Cardiac muscle cell (in vitro differentiated cells and primary cell): ENCODE measurements at regions not wholly inside any gene's neighbourhood (a gene's known extent, or its start where the extent isn't known, plus 50 kb on each side); places are given as distances from the start of the nearest gene placed in this dataset.
A peak's percentile ranks its signal among the peaks of the same experiment; 100 is the strongest.

ENCODE experiments used
- DNase-seq, 2 donors: peaks; one replicate each; pipeline versions ENCODE4 v3.0.0 to v3.0.0-alpha.2; 2010 to 2017; ENCODE audit warnings: low read depth in 1 of 2, low spot score in 1 of 2
- H3K27ac ChIP-seq: fragments of 200-600 bp; sonication (generic); 2 replicates; pipeline ENCODE4 v1.5.1; 2016
- H3K27me3 ChIP-seq: fragments of 200-600 bp; sonication (generic); 2 replicates; pipeline ENCODE4 v1.6.0; 2016; ENCODE audit warnings: control low read depth
- H3K36me3 ChIP-seq: fragments of 200-600 bp; sonication (generic); 2 replicates; pipeline ENCODE4 v1.5.1; 2016; ENCODE audit warnings: control low read depth
- H3K4me1 ChIP-seq: fragments of 200-600 bp; sonication (generic); 2 replicates; pipeline ENCODE4 v1.8.1; 2017; ENCODE audit warnings: low read depth, mild to moderate bottlenecking, mixed run types
- H3K4me3 ChIP-seq: fragments of 200-600 bp; sonication (generic); 2 replicates; pipeline ENCODE4 v1.5.1; 2016; ENCODE audit warnings: mild to moderate bottlenecking
- H3K9me3 ChIP-seq: fragments of 200-600 bp; sonication (generic); 2 replicates; pipeline ENCODE4 v1.5.1; 2017; ENCODE audit warnings: low read depth, mild to moderate bottlenecking, control low read depth
- TF ChIP-seq, protein P1 (sequence below): IDR thresholded peaks from 2 replicates; pipeline ENCODE4 v1.5.1; 2012; ENCODE audit warnings: low read depth, mild to moderate bottlenecking, low read length

DNA sequence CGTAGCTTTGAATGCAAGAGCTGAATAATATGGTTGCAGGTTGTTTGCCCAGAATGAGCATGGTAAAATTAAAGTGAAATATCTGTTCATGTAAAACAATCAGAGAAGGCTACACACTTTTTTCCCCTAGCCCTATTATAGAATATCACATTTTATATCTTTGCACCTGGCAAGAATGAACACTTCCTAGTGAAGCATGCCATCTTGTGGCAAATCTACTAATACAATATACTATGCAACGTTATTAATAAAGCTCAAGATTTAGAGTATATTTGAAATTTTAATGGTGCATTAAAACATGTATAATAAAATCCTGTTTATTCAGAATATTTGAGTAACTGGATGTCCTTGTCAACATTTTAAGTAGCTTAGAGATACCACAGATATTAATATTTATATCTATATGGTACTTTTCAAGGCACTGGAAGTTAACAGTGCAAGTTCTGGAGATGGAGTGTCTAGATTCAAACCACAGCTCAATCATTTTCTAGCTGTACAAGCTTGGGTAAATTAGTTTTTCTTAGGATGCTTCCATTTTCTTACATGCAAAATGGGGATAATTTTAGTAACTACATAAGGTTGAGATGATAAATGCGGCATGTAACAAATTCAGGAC is 643.1 kb upstream of the SEMA3D start:
- H3K4me3 ChIP-seq, result no peak overlapping the region
- H3K27ac ChIP-seq, result no peak overlapping the region
- TF ChIP-seq, protein P1, sequence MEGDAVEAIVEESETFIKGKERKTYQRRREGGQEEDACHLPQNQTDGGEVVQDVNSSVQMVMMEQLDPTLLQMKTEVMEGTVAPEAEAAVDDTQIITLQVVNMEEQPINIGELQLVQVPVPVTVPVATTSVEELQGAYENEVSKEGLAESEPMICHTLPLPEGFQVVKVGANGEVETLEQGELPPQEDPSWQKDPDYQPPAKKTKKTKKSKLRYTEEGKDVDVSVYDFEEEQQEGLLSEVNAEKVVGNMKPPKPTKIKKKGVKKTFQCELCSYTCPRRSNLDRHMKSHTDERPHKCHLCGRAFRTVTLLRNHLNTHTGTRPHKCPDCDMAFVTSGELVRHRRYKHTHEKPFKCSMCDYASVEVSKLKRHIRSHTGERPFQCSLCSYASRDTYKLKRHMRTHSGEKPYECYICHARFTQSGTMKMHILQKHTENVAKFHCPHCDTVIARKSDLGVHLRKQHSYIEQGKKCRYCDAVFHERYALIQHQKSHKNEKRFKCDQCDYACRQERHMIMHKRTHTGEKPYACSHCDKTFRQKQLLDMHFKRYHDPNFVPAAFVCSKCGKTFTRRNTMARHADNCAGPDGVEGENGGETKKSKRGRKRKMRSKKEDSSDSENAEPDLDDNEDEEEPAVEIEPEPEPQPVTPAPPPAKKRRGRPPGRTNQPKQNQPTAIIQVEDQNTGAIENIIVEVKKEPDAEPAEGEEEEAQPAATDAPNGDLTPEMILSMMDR, result peak; percentile 32
- H3K36me3 ChIP-seq, result no peaks in the 10 kb centered on the region
- peak; percentile 9 to 43 for DNase-seq
- no peaks in the 10 kb centered on the region for H3K27me3 ChIP-seq
- H3K4me1 ChIP-seq, result peaks cover 7% of the 10 kb centered on the region
- no peaks in the 10 kb centered on the region for H3K9me3 ChIP-seq

DNA sequence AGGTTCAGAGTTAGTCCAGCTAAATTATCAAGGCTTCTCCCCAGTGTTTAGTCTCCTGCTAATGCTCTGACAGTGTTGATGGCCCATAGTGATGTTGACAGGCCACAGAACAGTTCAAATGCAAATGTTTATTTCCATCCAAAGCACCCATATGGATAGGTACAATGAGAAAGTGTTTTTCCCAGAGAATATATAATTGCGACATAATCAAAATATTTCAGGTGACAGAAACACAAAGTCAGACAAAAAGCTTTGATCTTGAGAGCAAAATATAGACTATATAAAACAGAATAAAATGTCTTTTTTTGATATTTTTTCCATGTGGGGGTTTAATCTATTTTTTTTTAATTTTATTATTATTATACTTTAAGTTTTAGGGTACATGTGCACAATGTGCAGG is 642.3 kb upstream of the SEMA3D start:
- Histone ChIP-seq H3K9me3 (no peaks in the 10 kb centered on the region), H3K27ac (peak overlapping the region; percentile 58), H3K27me3 (no peaks in the 10 kb centered on the region), H3K4me3 (no peak overlapping the region), H3K4me1 (peaks cover 7% of the 10 kb centered on the region), H3K36me3 (no peaks in the 10 kb centered on the region)
- TF ChIP-seq, protein P1, result no peak
- peak in 1 of 2 donors; percentile 7 for DNase-seq

DNA sequence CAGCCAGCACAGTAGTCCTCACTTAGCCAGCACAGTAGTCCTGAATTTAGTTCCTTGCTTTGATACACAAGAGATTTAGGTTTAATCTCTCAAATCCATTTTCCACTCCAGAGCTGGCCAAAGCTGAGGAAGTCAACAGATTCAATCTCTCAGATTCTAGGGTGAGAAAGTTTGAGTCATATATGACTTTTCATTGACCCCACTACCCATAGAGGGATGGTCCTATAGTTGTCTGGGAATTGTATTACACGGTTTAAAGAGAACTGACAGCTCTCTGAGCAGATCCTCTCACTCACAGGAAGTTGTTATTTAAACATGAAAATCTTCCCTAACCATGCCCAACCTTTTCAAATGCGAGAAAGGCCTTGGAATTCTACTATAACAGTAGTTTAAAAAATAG is 641.8 kb upstream of the SEMA3D start:
- peak overlapping the region; percentile 58 for H3K27ac ChIP-seq
- TF ChIP-seq, protein P1, result no peak
- H3K9me3 ChIP-seq, result no peaks in the 10 kb centered on the region
- H3K4me1 ChIP-seq, result peaks cover 7% of the 10 kb centered on the region
- no peaks in the 10 kb centered on the region for H3K36me3 ChIP-seq
- H3K27me3 ChIP-seq, result no peaks in the 10 kb centered on the region
- H3K4me3 ChIP-seq, result no peak overlapping the region
- no peak for DNase-seq

DNA sequence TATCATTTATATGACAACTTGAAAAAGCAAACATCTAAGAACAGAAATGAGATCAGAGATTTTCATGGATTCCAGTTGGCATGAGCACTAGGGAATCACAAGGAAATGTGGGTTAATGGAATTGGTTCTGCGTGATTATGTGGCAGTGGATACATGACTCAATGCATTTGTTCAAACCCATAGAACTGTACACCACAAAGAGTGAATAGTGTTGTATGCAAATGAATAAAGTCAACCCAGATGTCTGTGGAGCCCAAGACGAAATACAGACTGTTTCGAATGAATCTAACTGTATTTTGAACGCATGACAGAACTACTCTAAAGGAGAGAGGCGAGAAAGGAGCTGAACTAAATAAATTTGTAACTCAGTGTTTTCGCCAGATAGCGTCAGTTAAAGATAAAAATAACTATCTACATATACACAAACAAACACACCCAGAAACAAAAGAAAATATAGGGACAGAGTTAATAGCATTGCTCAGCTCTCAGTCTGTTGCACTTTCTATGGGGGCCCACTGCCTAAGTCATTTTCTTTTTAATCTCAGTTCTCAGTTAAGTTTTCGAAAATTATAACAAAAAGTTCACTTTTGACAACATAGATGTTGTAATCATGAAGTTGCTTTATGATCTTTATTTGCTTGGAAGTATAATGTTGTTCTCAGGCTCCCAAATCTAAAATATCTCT is 636.7 kb upstream of the SEMA3D start:
- Histone ChIP-seq H3K27ac (no peak overlapping the region), H3K27me3 (no peaks in the 10 kb centered on the region), H3K9me3 (no peaks in the 10 kb centered on the region), H3K36me3 (no peaks in the 10 kb centered on the region), H3K4me1 (peaks cover 4% of the 10 kb centered on the region), H3K4me3 (no peak overlapping the region)
- TF ChIP-seq, protein P1, result no peak
- no peak for DNase-seq

DNA sequence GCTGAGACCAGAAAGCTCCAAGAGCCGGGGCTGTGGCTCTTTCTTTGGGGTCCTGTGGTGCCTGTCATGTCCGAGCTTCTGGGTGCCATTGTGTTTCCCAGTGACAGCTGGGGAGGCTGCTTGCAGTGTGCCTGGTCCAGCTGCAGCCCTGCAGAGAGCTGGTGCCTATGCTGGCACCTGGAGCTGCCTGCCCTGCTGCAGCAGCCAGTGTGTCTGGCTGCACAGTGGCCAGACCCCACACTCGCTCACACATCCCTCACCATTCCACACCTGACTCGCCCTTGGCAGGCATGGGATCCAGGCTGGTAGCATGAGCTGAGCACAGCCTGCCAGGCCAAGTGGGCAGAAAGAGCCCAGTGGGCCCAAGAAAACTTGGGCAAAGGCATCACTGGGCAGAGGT is 635.1 kb upstream of the SEMA3D start:
- H3K9me3 ChIP-seq, result no peaks in the 10 kb centered on the region
- peaks cover 4% of the 10 kb centered on the region for H3K4me1 ChIP-seq
- no peak overlapping the region for H3K4me3 ChIP-seq
- TF ChIP-seq, protein P1, result no peak
- H3K36me3 ChIP-seq, result no peaks in the 10 kb centered on the region
- DNase-seq, result no peak
- H3K27ac ChIP-seq, result no peak overlapping the region
- H3K27me3 ChIP-seq, result no peaks in the 10 kb centered on the region
